ENCODE measurements at regions not wholly inside any gene's neighbourhood (a gene's known extent, or its start where the extent isn't known, plus 50 kb on each side); places are given as distances from the start of the nearest gene placed in this dataset.

DNA sequence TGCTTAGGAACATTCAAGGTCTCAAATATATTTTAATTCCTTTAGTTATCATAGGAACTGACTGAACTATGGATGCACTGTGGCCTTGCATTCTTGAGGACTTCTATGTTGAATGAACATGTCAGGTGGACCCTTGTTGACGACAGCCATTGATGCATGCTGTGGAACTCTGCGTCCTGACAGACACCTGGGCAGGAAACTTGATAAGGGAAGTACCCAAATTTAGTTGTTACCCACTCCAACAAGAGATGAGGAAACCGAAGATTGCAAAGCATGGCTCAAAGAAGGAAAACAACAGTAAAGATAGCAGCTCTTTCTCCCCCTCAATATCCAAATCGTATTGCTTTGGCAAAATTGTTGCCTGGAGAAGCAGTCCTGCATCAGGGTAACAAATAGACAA is 540.0 kb upstream of the NR3C2 start:
- TF ChIP-seq, protein P1, sequence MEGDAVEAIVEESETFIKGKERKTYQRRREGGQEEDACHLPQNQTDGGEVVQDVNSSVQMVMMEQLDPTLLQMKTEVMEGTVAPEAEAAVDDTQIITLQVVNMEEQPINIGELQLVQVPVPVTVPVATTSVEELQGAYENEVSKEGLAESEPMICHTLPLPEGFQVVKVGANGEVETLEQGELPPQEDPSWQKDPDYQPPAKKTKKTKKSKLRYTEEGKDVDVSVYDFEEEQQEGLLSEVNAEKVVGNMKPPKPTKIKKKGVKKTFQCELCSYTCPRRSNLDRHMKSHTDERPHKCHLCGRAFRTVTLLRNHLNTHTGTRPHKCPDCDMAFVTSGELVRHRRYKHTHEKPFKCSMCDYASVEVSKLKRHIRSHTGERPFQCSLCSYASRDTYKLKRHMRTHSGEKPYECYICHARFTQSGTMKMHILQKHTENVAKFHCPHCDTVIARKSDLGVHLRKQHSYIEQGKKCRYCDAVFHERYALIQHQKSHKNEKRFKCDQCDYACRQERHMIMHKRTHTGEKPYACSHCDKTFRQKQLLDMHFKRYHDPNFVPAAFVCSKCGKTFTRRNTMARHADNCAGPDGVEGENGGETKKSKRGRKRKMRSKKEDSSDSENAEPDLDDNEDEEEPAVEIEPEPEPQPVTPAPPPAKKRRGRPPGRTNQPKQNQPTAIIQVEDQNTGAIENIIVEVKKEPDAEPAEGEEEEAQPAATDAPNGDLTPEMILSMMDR (optimal IDR thresholded peaks at IDR 0.05 in 1 of 3, IDR thresholded peaks at IDR 0.05 in 1 of 3, conservative IDR thresholded peaks at IDR 0.05 in 1 of 3; ENCODE audit: extremely low read depth in 1 of 3, insufficient read depth in 2 of 3, low read length in 3 of 3), result no peak
- TF ChIP-seq EZH2 (IDR thresholded peaks at IDR 0.05; ENCODE audit: low read length), result no peak
